ENCODE measurements at regions not wholly inside any gene's neighbourhood (a gene's known extent, or its start where the extent isn't known, plus 50 kb on each side); places are given as distances from the start of the nearest gene placed in this dataset.

GRCh38 chr3:72426618-72427397 lies 421.4 kb downstream of the SHQ1 start:
- no peak for DNase-seq

DNA sequence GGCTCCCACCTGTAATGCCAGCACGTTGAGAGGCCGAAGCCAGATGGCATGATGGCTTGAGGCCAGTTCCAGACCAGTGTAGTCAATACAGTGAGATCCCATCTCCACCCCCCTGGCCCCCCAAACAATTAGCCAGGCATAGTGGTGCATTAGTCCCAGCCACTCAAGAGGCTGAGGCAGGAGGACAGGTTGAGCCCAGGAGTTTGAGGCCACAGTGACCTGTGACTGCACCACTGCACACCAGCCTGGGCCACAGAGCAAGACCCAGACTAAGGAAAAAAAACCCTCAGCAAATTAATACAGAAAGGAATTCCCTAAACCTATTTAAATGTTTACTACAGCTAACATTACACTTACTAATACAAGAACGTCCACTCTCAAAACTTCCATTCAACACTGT lies 424.6 kb downstream of the SHQ1 start:
- no peak for DNase-seq

DNA sequence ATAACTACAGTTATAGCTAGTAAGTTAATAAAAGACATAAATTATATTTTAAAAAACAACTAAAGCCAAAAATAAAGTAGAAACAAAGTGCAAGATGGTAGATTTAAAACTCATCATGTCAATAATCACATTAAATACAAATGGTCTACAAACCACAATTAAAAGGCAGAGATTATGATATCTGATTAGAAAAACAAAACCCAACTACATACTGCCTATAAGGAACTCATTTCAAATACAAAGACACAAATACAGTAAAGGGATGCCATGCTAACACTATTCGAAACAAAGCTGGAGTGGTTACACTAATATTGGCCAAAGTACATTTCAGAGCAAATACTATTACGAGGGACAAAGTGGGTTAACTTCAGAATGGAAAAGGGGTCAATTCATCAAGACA lies 426.5 kb downstream of the SHQ1 start:
- DNase-seq = no peak

GRCh38 chr3:72421126-72421525 lies 427.1 kb downstream of the SHQ1 start:
- DNase-seq = no peak

- DNase-seq = no peak
Observed at GRCh38 chr3:72418856-72419255, 429.4 kb downstream of the SHQ1 start.

GRCh38 chr3:72418244-72418643 lies 430.0 kb downstream of the SHQ1 start:
- no peak for DNase-seq

- no peak for DNase-seq
Observed at GRCh38 chr3:72414481-72415016, 433.7 kb downstream of the SHQ1 start.

GRCh38 chr3:72413228-72413627 lies 435.0 kb downstream of the SHQ1 start:
- no peak for DNase-seq

DNA sequence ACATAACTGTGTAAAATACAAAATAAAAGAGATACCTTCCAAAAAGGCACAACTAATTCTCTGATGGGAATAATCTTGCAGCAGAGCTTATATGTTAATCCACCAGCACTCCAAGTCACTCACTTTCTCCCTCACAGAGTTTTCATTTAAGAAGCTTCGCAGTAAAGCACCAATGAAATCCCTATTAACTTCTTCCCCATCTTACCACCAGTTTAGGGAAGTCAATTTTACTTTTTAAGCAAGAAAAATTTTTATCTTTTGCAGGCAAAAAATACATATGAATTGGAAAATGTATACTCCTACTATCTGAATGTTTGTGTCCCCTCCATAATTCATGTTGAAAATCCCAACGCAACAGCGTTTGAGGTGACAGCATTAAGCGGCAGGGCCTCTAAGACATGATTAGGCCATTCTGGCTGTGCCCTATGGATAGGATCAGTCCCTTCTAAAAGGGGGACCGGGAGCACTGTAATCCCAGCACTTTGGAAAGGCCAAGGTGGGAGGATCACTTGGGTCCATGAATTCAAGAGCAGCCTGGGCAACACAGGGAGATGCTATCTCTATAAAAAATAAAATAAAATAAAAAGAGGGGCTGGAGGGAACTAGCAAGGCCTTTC lies 435.8 kb downstream of the SHQ1 start:
- DNase-seq = no peak

- no peak for DNase-seq
Observed at GRCh38 chr3:72411843-72412242, 436.4 kb downstream of the SHQ1 start.

DNA sequence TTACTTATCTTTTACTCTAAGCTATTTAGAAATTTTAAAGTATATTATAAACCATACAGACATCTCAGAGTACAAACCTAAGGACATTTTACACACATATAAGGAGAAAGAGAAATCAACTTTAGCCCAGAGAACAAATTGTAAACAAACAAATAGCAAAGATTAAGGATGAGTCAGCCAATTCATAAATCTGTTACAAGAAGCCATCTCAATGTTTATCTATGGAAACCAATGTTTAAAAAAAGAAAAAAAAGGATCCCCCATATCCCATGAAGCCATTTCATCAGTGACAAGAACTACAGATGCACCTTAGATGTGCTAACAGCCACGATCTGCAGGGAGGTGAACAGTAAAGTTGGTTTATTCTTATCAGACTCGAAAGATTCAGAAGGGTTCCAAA lies 437.1 kb downstream of the SHQ1 start:
- no peak for DNase-seq

DNA sequence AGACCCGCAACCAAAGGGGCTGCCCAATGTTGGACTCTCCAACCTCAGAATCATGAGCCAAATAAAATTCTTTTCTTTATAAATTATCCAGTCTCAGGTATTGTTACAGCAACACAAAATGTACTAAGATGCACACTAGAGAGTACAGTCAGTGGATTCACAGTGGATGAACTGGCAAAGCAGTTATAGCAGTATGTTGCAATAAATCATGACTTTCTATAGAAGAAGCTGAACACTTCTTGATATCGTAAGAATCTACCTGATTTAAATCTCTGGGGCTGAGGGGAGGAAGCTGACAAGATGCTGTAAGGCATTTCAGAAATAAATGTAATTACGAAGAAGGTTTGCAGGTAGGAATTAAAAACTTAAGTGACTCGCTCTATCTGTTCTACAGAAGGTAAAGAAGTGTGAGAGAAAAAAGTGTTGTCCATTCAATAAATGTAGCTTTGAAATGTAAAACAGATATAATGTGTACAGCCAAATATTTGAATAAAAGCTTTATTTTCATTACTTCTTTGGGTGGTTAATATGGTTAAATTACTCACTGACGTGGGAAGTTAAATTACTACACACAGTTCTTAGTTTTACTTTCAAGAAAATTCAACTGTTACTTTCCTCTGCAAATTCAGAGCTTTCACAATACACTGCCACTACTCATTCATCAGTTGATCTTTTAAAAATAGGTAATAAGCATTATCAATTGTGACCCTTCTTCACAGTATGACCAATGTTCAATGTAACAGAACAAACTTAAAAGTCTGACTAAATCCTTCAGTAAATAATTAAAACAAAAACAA lies 439.1 kb downstream of the SHQ1 start:
- DNase-seq = no peak

- DNase-seq = no peak
Observed at GRCh38 chr3:72407766-72408165, 440.5 kb downstream of the SHQ1 start.

GRCh38 chr3:72405943-72406566 lies 442.2 kb downstream of the SHQ1 start:
- no peak for DNase-seq

DNA sequence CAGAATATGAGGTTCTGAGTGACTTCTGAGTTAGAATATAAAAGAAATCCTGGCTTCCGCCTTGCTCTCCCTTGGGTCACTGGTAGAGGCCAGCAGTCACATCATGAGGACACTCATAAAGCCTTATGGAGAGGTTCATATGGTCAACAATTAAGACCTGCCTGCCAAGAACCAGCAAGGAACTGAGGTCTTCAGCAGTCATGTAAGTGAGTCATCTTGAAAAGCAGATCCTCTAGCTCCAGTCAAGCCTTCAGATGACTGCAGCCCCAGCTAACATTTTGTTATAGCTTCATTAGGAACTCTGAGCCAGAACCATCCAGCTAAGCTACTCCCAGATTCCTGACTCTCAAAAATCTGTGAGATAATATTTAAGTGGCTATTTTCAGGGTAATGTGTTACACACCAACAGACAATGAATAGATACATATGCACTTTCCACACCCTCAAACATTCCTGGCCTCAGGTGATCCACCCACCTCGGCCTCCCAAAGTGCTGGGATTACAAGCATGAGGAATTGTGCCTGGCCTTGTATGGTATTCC lies 447.2 kb downstream of the SHQ1 start:
- DNase-seq = no peak

DNA sequence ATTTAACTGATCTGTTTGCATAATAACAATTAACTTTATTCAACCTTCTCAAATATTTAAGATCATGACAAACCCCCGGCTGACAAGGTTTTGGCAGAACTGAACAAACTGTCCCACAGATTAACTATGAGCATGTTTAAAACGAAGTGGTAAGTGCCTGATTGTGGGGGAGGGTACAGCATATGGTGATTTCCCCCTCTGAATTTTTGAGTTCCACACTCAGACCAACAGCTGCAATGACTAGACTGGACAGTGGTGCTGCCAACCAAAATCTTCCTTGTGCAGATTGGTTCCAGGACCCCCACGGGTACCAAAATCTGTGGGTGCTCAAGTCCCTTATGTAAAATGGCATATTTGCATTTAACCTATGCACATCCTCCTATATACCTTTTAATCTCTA lies 449.5 kb downstream of the SHQ1 start:
- DNase-seq = no peak

DNA sequence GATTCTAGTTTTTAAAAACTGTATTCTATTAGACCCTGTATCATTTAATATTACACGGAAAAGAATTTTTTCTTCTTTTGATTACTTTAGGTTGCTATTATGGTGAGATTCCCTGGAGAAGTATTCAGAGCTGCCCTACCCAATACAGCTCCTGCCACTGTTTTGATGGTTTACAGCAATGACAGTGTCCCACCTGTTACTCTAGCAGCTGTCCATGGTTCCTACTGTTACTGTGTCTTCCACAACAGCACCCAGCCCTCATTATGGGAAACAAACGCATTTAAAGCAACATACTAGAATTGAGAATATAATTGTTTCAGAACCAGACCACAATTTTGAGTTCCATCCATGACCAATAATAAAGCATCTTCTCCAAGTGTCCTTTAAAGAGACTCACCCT lies 450.7 kb downstream of the SHQ1 start:
- no peak for DNase-seq

DNA sequence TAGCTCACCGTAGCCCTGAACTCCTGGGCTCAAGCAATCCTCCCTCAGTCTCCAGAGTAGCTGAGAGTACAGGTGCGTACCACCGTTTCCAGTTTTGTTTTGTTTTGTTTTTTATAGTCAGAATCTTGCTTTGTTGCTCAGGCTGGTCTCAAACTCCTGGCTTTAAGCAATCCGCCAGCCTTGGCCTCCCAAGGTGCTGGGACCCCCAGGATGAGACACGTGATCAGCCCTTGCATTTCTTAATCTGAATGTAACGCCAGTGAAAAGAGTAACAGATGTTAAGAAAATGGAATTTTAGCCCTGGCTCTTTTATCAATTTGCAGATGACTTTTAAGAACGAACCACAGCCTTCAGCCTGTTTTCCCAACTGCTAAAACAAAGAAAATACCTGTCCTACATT lies 451.3 kb downstream of the SHQ1 start:
- no peak for DNase-seq

GRCh38 chr3:72395776-72396311 lies 452.4 kb downstream of the SHQ1 start:
- DNase-seq = no peak

GRCh38 chr3:72393455-72393854 lies 454.8 kb downstream of the SHQ1 start:
- no peak for DNase-seq

- DNase-seq = no peak
Observed at GRCh38 chr3:72391659-72392058, 456.6 kb downstream of the SHQ1 start.

DNA sequence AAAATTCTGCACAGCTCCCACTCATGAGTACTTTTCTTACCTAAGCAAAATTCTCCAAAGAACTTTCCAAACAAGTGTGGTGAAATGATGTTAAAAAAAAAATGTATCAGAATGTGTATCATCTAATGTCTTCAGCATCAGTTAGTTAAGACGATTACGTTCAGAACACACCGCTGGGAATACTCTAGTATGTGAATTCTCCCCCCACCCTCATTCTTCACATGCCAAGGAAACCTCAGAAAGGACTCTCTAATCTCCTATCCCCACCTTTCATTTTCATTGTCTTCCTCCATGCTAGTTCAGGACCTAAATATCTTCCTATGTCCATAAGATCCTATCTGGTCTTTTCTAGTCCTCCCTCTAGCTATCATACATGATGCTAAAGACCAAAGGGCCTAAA lies 457.4 kb downstream of the SHQ1 start:
- DNase-seq = no peak

GRCh38 chr3:72388644-72389043 lies 459.6 kb downstream of the SHQ1 start:
- DNase-seq = no peak
